Ammon's horn (tissue), 1 donor: ENCODE measurements at regions not wholly inside any gene's neighbourhood (a gene's known extent, or its start where the extent isn't known, plus 50 kb on each side); places are given as distances from the start of the nearest gene placed in this dataset.
"Not testable (repeated sequence)": the region's sequence is repeated elsewhere in the genome, so short reads cannot be mapped to it uniquely, and the experiment has no call there.

Experiments used
- DNase-seq: peaks from one replicate; pipeline ENCODE4 v3.0.0-alpha.2; 2016; ENCODE audit warnings: low spot score

- DNase-seq: no peak
Observed at GRCh38 chr10:9043466-9043865, 989.0 kb downstream of the GATA3 start.

GRCh38 chr10:9045311-9045710, 990.8 kb downstream of the GATA3 start:
- DNase-seq: no peak

DNA sequence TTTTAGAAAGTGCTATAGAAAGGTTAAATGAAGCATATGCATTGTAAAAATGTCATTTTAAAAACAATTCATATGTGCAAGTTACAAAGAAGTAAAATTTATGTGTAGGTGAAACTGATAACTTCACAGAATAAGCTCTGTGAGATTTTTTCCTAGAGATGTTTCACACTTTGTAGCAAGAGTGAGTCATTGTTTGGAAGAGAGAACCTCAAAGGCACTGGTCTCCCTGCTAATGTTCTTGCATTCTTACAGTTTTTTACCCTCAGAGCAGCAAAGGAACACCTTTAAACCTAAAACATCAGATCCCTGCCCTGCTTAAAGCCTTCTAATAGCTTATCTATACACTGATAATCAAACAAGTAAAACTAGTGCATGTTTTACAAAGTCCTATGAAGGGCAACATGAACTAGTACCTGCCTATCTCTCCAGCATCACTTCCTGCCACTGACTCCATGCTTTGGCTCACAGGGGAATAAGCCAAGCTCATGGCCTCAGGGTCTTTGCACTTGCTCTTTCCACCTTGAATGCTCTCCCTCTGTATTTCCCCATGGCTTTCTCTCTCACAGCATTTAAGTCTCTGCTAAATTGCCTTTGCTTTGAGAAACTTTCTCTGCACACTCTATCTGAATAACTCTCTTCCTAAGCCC, 997.0 kb downstream of the GATA3 start:
- no peak for DNase-seq

DNA sequence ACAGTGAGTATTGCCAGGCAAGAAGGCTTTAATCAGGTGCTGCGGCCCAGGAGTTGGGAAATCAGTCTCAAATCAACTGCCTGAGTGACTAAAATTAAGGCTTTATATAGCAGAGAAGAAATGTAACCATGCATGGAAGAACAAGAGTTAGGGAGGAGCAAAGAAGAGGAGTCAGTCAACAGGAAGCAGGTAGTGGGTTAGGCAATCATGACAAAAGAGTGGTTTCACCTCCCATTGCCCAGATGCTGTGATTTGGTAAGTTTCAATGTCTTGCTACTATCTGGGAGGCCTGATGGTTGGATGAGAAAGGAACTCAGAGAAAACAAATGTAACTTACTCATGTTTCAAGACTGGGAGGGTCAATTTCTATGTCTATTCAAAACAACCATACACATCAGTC, 998.3 kb downstream of the GATA3 start:
- DNase-seq: no peak

- no peak for DNase-seq
Observed at GRCh38 chr10:9056521-9056920, 1002.0 kb downstream of the GATA3 start.

GRCh38 chr10:9057293-9057692, 1002.8 kb downstream of the GATA3 start:
- not testable (repeated sequence) for DNase-seq

- DNase-seq: no peak
Observed at GRCh38 chr10:9060314-9060713, 1005.8 kb downstream of the GATA3 start.

DNA sequence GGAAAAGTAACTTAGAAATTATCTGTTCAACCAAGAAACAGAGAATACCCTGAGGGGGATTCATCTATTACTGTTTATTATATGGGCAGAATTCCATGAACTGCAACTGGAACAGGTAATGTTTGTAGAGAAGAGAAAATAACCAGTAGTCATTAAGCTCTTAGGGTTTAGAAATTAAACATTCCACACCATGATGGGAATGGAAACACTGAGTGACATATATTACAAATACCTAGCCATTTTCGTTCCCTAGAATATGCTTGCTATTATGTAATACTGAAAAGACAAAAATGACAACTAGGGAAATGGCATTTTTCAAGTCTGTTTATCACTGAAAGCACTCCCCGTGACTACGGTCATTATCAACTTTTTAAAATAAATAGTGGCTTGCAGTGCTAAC, 1007.4 kb downstream of the GATA3 start:
- DNase-seq: no peak

DNA sequence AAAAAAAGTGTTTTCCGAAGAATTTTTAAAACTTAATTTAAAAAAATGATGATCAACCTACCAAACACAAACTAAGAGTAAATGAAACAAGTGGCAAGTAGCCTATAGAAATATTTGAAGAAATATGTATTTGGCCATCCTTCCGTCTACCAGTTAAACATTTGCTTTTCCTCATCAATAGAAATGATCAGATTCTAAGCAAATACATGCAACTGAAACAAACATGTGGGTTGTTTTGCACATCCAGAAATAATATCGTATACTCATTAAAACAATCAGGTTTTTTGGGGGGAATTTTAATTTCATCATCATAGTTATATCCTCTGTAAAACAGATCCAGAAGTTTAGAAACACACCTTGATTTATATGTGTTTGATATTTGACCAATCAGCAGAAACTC, 1011.7 kb downstream of the GATA3 start:
- no peak for DNase-seq

GRCh38 chr10:9068003-9068402, 1013.5 kb downstream of the GATA3 start:
- no peak for DNase-seq

DNA sequence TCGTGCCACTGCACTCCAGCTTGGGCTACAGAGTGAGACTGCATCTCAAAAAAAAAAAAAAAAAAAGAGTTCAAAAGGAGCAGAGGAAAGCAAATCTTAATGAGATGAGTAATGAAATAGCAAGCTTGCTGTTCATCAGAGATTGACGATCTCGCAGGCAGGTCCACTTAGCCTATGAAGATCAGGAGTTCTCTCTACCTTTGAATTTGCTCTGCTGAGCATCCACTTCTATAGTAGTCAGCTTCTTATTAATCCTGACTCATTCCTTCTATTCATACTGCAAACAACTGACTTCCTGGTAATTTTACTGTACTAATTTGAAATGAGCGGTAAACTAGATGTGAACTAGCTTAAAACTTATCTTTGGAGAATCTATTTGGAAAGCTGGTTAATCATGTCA, 1014.6 kb downstream of the GATA3 start:
- DNase-seq: no peak

GRCh38 chr10:9075420-9075819, 1020.9 kb downstream of the GATA3 start:
- no peak for DNase-seq

- DNase-seq: no peak
Observed at GRCh38 chr10:9076066-9076465, 1021.6 kb downstream of the GATA3 start.

DNA sequence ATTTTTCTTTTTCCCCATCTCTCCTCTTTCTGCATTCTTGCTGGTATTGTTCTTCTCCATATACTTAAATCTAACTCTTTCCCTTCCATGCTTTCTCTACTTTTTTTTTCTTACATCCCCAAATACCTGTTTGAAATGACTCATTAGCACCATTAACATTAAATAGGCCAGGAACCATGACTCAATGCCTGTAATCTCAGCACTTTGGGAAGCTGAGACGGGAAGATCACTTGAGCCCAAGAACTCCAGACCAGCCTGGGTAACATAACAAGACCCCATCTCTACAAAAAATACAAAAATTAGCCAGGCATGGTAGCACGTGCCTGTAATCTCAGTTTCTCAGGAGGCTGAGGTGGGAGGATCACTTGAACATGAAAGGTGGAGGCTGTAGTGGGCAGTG, 1026.8 kb downstream of the GATA3 start:
- DNase-seq: no peak

DNA sequence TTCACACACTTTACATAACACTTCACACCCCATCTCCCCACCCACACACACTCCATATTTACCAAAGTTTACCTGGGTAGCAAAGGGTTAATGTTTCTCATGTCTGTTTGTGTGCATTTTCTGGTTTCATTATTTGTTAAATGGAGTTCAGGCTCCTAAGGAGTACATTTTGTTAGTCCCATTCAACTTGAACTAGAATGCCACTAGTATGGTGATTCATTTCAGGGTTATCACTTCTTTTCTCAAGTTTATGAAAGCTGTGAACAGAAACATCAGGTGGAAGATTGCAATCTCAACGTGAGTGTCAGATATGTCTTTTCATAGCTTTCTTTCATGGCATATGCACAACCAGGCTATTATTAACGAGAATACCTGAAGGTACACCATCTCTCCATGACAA, 1027.5 kb downstream of the GATA3 start:
- no peak for DNase-seq

DNA sequence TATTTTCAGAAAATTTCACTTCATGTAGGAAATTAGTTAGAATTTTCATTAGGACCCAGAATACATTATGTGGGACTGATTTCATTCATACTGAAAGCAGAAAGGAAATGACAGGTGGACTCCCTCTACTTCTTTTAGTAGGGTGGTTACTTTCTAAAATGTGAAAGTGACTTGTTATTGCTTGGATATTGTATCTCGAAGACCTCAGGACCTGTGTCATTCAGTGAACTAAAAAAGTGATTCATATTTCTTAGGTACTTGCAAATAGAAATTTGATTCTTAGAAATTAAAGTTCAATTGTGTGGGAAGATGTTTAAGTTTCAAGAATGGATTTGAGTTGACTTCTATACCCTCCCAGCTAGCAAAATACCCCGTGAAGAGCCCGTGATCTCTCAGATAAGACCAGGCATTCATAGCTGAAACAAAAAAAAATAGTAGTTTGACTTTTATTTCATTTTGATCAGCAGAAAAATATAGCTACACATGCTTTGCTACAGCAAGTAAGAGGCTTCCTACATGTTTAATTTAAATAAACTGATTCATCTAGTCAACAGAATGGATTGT, 1037.1 kb downstream of the GATA3 start:
- DNase-seq: no peak

DNA sequence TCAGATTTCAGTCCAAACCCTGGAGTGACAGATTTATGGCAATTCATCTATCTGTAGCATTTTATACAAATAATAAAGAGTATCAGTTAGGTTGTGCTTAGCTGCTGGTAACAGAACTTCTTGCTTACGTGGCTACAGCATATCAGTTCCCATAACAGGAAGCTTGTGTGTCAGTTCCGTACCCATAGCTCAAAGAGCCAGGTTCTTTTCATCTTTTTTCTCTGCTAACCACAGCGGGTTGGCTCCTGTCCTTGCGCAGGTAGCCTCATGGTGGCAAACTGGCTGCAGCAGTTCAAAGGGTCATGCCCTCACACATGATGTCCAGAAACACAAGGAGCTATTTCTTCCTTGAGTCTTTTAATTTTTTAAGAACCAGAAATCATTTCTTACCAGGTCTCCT, 1041.8 kb downstream of the GATA3 start:
- no peak for DNase-seq

DNA sequence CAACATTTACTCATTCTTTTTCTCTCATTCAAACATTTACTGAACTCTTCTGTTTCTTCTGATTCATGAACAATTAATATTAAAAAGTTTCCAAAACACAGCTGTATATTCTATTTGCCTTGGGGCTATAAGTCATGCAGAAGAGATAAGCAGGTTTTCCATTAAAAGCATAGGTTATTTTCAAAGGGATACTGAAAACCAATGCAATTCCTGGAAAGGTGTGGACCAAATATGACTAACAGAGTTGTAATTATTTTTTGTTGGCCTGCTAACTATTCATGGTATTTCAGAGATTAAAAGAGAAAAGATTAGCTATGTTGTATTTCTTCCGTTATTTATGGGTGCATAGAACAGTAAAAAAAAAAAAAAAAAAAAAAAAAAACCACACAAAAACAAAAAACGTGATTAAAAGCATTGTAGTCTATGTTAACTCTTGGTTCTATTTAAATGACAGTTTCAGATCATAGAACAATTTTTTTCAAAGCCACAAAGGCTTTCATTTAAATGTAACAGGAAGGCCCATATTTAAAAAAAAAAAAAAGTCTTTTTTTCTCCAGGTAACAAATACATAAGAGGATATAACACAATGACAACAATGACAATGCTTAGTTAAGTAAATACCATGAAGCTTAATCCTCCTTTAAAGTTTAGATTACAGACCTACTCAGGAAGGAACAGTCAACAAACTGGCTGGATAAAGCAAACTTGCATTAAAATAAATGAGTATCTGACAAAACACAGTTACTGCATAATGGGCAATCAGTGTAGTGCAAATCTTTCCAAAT, 1042.9 kb downstream of the GATA3 start:
- no peak for DNase-seq

- no peak for DNase-seq
Observed at GRCh38 chr10:9097991-9098306, 1043.5 kb downstream of the GATA3 start.

DNA sequence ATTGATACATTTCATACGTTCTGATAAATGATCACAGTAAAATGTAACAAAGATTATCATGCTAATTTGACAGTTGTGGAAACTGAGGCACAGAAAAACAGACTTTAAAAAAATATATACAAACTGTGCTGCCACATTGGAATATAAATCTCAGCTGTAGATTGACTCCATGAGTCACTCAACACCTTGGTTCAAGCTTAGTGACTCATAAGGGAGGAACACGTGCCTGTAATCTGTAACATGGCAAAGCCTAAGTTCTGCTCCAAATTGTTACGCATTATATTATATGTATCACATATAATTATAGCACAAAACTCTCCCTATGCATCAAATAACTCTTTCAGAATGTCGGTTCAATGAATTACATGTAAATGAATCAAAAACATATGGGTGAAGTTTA, 1047.5 kb downstream of the GATA3 start:
- DNase-seq: no peak

DNA sequence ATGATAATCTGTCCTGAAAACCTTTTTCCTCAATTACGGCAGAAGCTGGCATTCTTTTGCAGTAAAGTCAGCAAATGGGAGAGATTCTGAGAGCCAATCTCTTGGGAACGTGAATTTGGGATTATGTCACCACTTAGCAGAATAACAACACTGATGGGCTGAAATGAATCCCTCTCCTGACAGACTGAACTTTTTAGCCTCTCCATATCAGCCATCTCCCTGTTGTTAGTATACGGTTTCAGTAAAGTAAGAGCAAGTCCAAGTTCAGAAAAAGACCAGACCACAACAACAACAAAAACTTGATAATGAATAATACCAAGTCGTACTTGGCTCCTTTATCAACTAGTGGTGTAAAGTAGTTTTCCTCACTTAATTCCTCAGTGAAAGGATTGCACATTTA, 1048.8 kb downstream of the GATA3 start:
- no peak for DNase-seq

- DNase-seq: no peak
Observed at GRCh38 chr10:9111976-9112375, 1057.5 kb downstream of the GATA3 start.

DNA sequence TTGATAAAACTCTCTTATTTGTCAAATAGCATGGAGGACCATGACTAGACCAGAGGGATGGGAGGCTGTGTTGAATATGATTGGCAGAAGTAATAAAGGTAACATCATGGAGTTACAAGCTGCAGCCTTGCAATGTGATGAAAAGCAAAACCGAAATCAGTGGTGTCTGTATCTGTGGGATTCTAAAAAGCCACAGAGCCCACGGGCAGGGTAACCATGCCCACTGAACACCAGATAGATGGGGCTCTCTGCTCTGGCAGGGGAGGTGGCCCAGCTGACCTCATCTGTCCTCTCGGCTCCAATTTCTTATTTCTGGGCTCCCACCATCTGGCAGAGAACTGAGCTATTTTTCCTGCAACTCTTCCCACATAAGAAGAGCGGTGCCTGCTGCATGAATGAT, 1072.2 kb downstream of the GATA3 start:
- no peak for DNase-seq

DNA sequence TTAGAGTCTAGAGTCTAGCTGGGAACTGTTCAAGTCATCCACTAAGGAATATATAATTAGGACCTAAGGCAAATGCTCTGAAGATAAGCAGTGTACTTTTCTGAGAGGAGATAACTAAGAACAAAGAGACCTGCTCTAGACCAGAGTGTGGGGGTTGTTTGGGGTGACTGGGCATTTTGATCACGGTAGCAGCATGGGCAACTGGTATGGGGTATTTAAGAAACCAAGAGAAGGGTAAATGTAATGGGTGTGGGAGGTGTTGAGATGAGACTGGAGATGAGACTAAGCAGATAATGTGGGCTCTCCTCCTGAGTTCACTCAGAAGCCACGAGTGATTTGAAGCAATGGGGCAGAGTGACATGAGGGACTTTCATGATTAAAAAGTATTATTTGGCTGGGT, 1082.9 kb downstream of the GATA3 start:
- DNase-seq: no peak
